Panc1 (cell line): ENCODE measurements at regions not wholly inside any gene's neighbourhood (a gene's known extent, or its start where the extent isn't known, plus 50 kb on each side); places are given as distances from the start of the nearest gene placed in this dataset.

Source experiments
- ATAC-seq: fragments of 200-7000 bp; cut with Tn5 transposase; 2 replicates; pipeline ENCODE4 v1.9.1; 2020; ENCODE audit warnings: mild to moderate bottlenecking, moderate library complexity
- BruUV-seq: library from RNA; stranded (reverse); fragments of 400-500 nt; replicated peaks from 2 replicates; lab custom pipeline; 2021; lab: Mats Ljungman, UMichigan
- CTCF ChIA-PET: fragments of 300-600 bp; sonication (Branson Sonifier 250); formaldehyde crosslinking; loops from one replicate; lab custom pipeline; 2022; ENCODE audit warnings: antibody characterized with exemption; lab: Charles Lee
- POLR2A ChIA-PET: fragments of 300-600 bp; sonication (Branson Sonifier 250); formaldehyde crosslinking; loops from one replicate; lab custom pipeline; 2022; ENCODE audit warnings: antibody characterized with exemption; lab: Charles Lee
- DNase-seq: peaks from one replicate; pipeline ENCODE4 v3.0.0-alpha.2; 2010; ENCODE audit warnings: low read depth, low spot score
- H3K27ac ChIP-seq: 2 replicates; pipeline ENCODE4 v1.5.1; 2011; ENCODE audit warnings: mild to moderate bottlenecking, low read length, inconsistent platforms
- H3K27me3 ChIP-seq: fragments of 200-500 bp; sonication (Bioruptor generic); 2 replicates; pipeline ENCODE4 v1.6.0; 2014; ENCODE audit warnings: low read length, inconsistent platforms; ENCODE audit not compliant: control insufficient read depth, insufficient read depth
- H3K36me3 ChIP-seq: fragments of 200-500 bp; sonication (Bioruptor generic); 2 replicates; pipeline ENCODE4 v1.5.1; 2014; ENCODE audit warnings: inconsistent platforms, mild to moderate bottlenecking, low read length, moderate library complexity; ENCODE audit not compliant: control insufficient read depth, insufficient read depth
- H3K4me1 ChIP-seq: 2 replicates; pipeline ENCODE4 v1.5.1; 2011; ENCODE audit warnings: inconsistent platforms, mild to moderate bottlenecking, low read length, moderate library complexity; ENCODE audit not compliant: control insufficient read depth, insufficient read depth
- H3K4me3 ChIP-seq, 2 experiments: 2 replicates each; pipeline ENCODE4 v1.5.1; 2011 to 2012; ENCODE audit warnings: low read depth in 2 of 2, low read length in 2 of 2, mild to moderate bottlenecking in 2 of 2, inconsistent platforms in 1 of 2, moderate library complexity in 1 of 2
- H3K9me3 ChIP-seq: fragments of 200-500 bp; sonication (Bioruptor generic); 2 replicates; pipeline ENCODE4 v1.5.1; 2014; ENCODE audit warnings: low read depth, mild to moderate bottlenecking, inconsistent platforms, low read length, moderate library complexity; ENCODE audit not compliant: control insufficient read depth, insufficient read depth
- CTCF ChIP-seq: fragments of 450-650 bp; IDR thresholded peaks from 2 replicates; pipeline ENCODE4 v1.5.1; 2017; ENCODE audit warnings: mild to moderate bottlenecking
- POLR2AphosphoS5 ChIP-seq: IDR thresholded peaks from 2 replicates; pipeline ENCODE4 v1.6.1; 2012; ENCODE audit warnings: mild to moderate bottlenecking, low read depth, low read length, moderate library complexity
- REST ChIP-seq, 2 experiments: IDR thresholded peaks; 2 replicates each; pipeline ENCODE4 v1.6.1; 2011 to 2012; ENCODE audit warnings: low read depth in 2 of 2, control low read depth in 1 of 2, low read length in 1 of 2, mild to moderate bottlenecking in 1 of 2, moderate library complexity in 1 of 2; ENCODE audit not compliant: insufficient read depth in 1 of 2
- SIN3A ChIP-seq: IDR thresholded peaks from 2 replicates; pipeline ENCODE4 v1.6.1; 2012; ENCODE audit warnings: low read depth, mild to moderate bottlenecking, low read length, moderate library complexity, borderline replicate concordance; ENCODE audit not compliant: insufficient read depth
- TCF7L2 ChIP-seq: IDR thresholded peaks from 2 replicates; pipeline ENCODE4 v1.6.1; 2011; ENCODE audit warnings: mild to moderate bottlenecking, low read depth, low read length, inconsistent platforms
- in situ Hi-C: cut with HindIII; loops from 2 replicates; pipeline ENCODE4 v1.10.0; 2016; ENCODE audit warnings: low sequenced_read_pairs, low pct_unique_long_range_greater_than_20kb
- intact Hi-C: fragments of 100-400 bp; cut with micrococcal nuclease; formaldehyde crosslinking; loops from one replicate; pipeline ENCODE4 v1.10.0; 2022; ENCODE audit not compliant: unreplicated experiment

- no TSS peak for BruUV-seq
- H3K27me3 ChIP-seq: no peaks in the 10 kb centered on the region
- no peak overlapping the region for H3K4me3 ChIP-seq
- TF ChIP-seq POLR2AphosphoS5: no peak
- TF ChIP-seq REST (IDR thresholded peaks at IDR 0.05; ENCODE audit: insufficient read depth in 1 of 2, low read depth in 2 of 2, low read length in 1 of 2): no peak
- TF ChIP-seq TCF7L2: no peak
- no peak for TF ChIP-seq CTCF
- TF ChIP-seq SIN3A: no peak
- peak overlapping the region; percentile 65; the same call in 1 of the 2 replicates for H3K27ac ChIP-seq
- ChIA-PET POLR2A (no interaction called here), CTCF (no interaction called here)
- in situ Hi-C loops: no loop called here
- no peak for ATAC-seq
- no peaks in the 10 kb centered on the region for H3K9me3 ChIP-seq
- no peaks in the 10 kb centered on the region for H3K4me1 ChIP-seq
- DNase-seq: no peak
- no peaks in the 10 kb centered on the region for H3K36me3 ChIP-seq
- intact Hi-C loops: no loop called here
Measured at GRCh38 chr10:3668966-3669330, 116.1 kb downstream of the KLF6 start.

GRCh38 chr10:3668276-3668965 is 116.6 kb downstream of the KLF6 start:
- intact Hi-C loops: no loop called here
- peak overlapping the region; percentile 65; the same call in 1 of the 2 replicates for H3K27ac ChIP-seq
- no peaks in the 10 kb centered on the region for H3K4me1 ChIP-seq

More at GRCh38 chr10:3668276-3668965, 116.6 kb downstream of the KLF6 start:
- Histone ChIP-seq H3K9me3 (no peaks in the 10 kb centered on the region), H3K4me3 (peak overlapping the region in 1 of 2 experiments; percentile 32; a peak in 1 of 4 replicates), H3K36me3 (no peaks in the 10 kb centered on the region), H3K27me3 (no peaks in the 10 kb centered on the region)
- no peak for TF ChIP-seq CTCF
- no peak for TF ChIP-seq TCF7L2
- no peak for TF ChIP-seq REST (IDR thresholded peaks at IDR 0.05; ENCODE audit: insufficient read depth in 1 of 2, low read depth in 2 of 2, low read length in 1 of 2)
- no peak for TF ChIP-seq POLR2AphosphoS5
- TF ChIP-seq SIN3A: no peak
- POLR2A ChIA-PET: no interaction called here
- DNase-seq (no peak), ATAC-seq (peak; percentile 76)
- CTCF ChIA-PET: no interaction called here
- in situ Hi-C loops: no loop called here
- BruUV-seq: no TSS peak
